HEK293T (cell line): ENCODE measurements at regions not wholly inside any gene's neighbourhood (a gene's known extent, or its start where the extent isn't known, plus 50 kb on each side); places are given as distances from the start of the nearest gene placed in this dataset.

Experiments
- ARNT ChIP-seq: fragments of 450-650 bp; IDR thresholded peaks from 2 replicates; pipeline ENCODE4 v1.6.1; 2017; ENCODE audit warnings: mild to moderate bottlenecking
- BHLHE40 ChIP-seq: fragments of 450-650 bp; IDR thresholded peaks from 2 replicates; pipeline ENCODE4 v1.6.1; 2016; ENCODE audit warnings: mild to moderate bottlenecking, moderate library complexity, borderline replicate concordance
- CTBP1 ChIP-seq: fragments of 450-650 bp; IDR thresholded peaks from 2 replicates; pipeline ENCODE4 v1.6.1; 2016; ENCODE audit warnings: borderline replicate concordance
- ELF4 ChIP-seq: fragments of 450-650 bp; IDR thresholded peaks from 2 replicates; pipeline ENCODE4 v1.6.1; 2017; ENCODE audit warnings: antibody characterized with exemption
- FOXA1 ChIP-seq: fragments of 450-650 bp; IDR thresholded peaks from 2 replicates; pipeline ENCODE4 v1.6.1; 2016; ENCODE audit warnings: mild to moderate bottlenecking
- FOXK2 ChIP-seq: fragments of 450-650 bp; IDR thresholded peaks from 2 replicates; pipeline ENCODE4 v1.6.1; 2016; ENCODE audit warnings: mild to moderate bottlenecking
- FOXM1 ChIP-seq: fragments of 450-650 bp; IDR thresholded peaks from 2 replicates; pipeline ENCODE4 v1.6.1; 2017; ENCODE audit warnings: mild to moderate bottlenecking, borderline replicate concordance
- LEF1 ChIP-seq: fragments of 450-650 bp; IDR thresholded peaks from 2 replicates; pipeline ENCODE4 v1.6.1; 2017; ENCODE audit warnings: mild to moderate bottlenecking, borderline replicate concordance
- SP1 ChIP-seq: fragments of 450-650 bp; IDR thresholded peaks from 2 replicates; pipeline ENCODE4 v1.6.1; 2017
- TARDBP ChIP-seq: fragments of 450-650 bp; IDR thresholded peaks from 2 replicates; pipeline ENCODE4 v1.6.1; 2016
- ZNF384 ChIP-seq: fragments of 450-650 bp; IDR thresholded peaks from 2 replicates; pipeline ENCODE4 v1.6.1; 2016

GRCh38 chr17:33377837-33378595 is 84.9 kb upstream of the ASIC2 start:
- TF ChIP-seq ZNF384 (no peak), LEF1 (no peak), FOXK2 (no peak), BHLHE40 (no peak), FOXM1 (no peak), FOXA1 (no peak), CTBP1 (no peak), TARDBP (no peak), ELF4 (no peak), SP1 (no peak), ARNT (no peak)
